GM10248 (cell line): ENCODE measurements at regions not wholly inside any gene's neighbourhood (a gene's known extent, or its start where the extent isn't known, plus 50 kb on each side); places are given as distances from the start of the nearest gene placed in this dataset.

Experiments used
- CTCF ChIA-PET: fragments of 300-600 bp; sonication (Branson Sonifier 250); formaldehyde crosslinking; extraction: SDS; loops from one replicate; lab custom pipeline; 2021; ENCODE audit warnings: antibody characterized with exemption; lab: Yijun Ruan, JAX
- POLR2A ChIA-PET: fragments of 350-650 bp; sonication (Branson Sonifier 250); formaldehyde crosslinking; extraction: SDS; loops from one replicate; lab custom pipeline; 2020; ENCODE audit warnings: antibody characterized with exemption; lab: Yijun Ruan, JAX
- DNase-seq: peaks from one replicate; pipeline ENCODE4 v3.0.0; 2012; ENCODE audit errors: extremely low spot score
- CTCF ChIP-seq: IDR thresholded peaks from 2 replicates; pipeline ENCODE4 v1.5.1; 2012; ENCODE audit warnings: mild to moderate bottlenecking, low read depth; ENCODE audit errors: extremely low read depth, missing control alignments, control extremely low read depth

- ChIA-PET POLR2A (no interaction called here), CTCF (interaction anchor here (0.6 kb wide), 1 partner anchor 207 kb away, joined by 3 read pairs; no protein-coding TSS in a partner anchor)
- no peak for DNase-seq
- TF ChIP-seq CTCF: no peak
These were observed 151.7 kb downstream of the RBFOX3 start for GRCh38 chr17:79459003-79459655.

GRCh38 chr17:79458356-79458755, 152.5 kb downstream of the RBFOX3 start:
- CTCF ChIA-PET: interaction anchor here (0.6 kb wide), 1 partner anchor 208 kb away, joined by 3 read pairs; no protein-coding TSS in a partner anchor
- no peak for DNase-seq

GRCh38 chr17:79457889-79458288, 153.0 kb downstream of the RBFOX3 start:
- CTCF ChIA-PET: no interaction called here
- POLR2A ChIA-PET: no interaction called here
- TF ChIP-seq CTCF: no peak
- DNase-seq: no peak

More at GRCh38 chr17:79458356-79458755, 152.5 kb downstream of the RBFOX3 start:
- POLR2A ChIA-PET: no interaction called here
- no peak for TF ChIP-seq CTCF

- CTCF ChIA-PET: no interaction called here
- no peak for DNase-seq
- no peak for TF ChIP-seq CTCF
- POLR2A ChIA-PET: no interaction called here
These were observed 153.5 kb downstream of the RBFOX3 start for GRCh38 chr17:79457376-79457775.

- no peak for TF ChIP-seq CTCF
- no peak for DNase-seq
- POLR2A ChIA-PET: no interaction called here
These were observed 155.2 kb downstream of the RBFOX3 start for GRCh38 chr17:79455636-79456035.

GRCh38 chr17:79454826-79455225, 156.0 kb downstream of the RBFOX3 start:
- TF ChIP-seq CTCF: no peak
- CTCF ChIA-PET: no interaction called here
- POLR2A ChIA-PET: no interaction called here
- DNase-seq: no peak

More at GRCh38 chr17:79455636-79456035, 155.2 kb downstream of the RBFOX3 start:
- CTCF ChIA-PET: no interaction called here

GRCh38 chr17:79453481-79453880, 157.4 kb downstream of the RBFOX3 start:
- no peak for TF ChIP-seq CTCF
- ChIA-PET POLR2A (no interaction called here), CTCF (interaction anchor here (0.9 kb wide), 1 partner anchor 53 kb away, joined by 3 read pairs; no protein-coding TSS in a partner anchor)
- no peak for DNase-seq
